Mesothelial cell of epicardium (in vitro differentiated cells): ENCODE measurements at regions not wholly inside any gene's neighbourhood (a gene's known extent, or its start where the extent isn't known, plus 50 kb on each side); places are given as distances from the start of the nearest gene placed in this dataset.

Experiments used
- DNase-seq, 2 experiments: peaks; one replicate each; pipeline ENCODE4 v3.0.0; 2021; ENCODE audit warnings: low spot score in 2 of 2; ENCODE audit not compliant: unreplicated experiment in 2 of 2
- H3K27ac Mint-ChIP-seq: 2 replicates; pipeline ENCODE4 v1.8.0; 2021; ENCODE audit warnings: mixed read lengths
- H3K27me3 Mint-ChIP-seq: 2 replicates; pipeline ENCODE4 v1.8.0; 2021; ENCODE audit warnings: low read depth, mixed read lengths
- H3K36me3 Mint-ChIP-seq: 2 replicates; pipeline ENCODE4 v1.8.0; 2021; ENCODE audit warnings: mixed read lengths
- H3K4me1 Mint-ChIP-seq: 2 replicates; pipeline ENCODE4 v1.8.0; 2021; ENCODE audit warnings: mixed read lengths
- H3K4me3 Mint-ChIP-seq: 2 replicates; pipeline ENCODE4 v1.8.0; 2021; ENCODE audit warnings: mild to moderate bottlenecking, moderate library complexity, mixed read lengths
- H3K9me3 Mint-ChIP-seq: 2 replicates; pipeline ENCODE4 v1.8.0; 2021; ENCODE audit warnings: mixed read lengths
- TF ChIP-seq, protein P1 (sequence below): fragments of 200-600 bp; sonication (generic); IDR thresholded peaks from one replicate; pipeline ENCODE4 v1.5.0; 2021; ENCODE audit warnings: antibody characterized with exemption; ENCODE audit not compliant: unreplicated experiment

DNA sequence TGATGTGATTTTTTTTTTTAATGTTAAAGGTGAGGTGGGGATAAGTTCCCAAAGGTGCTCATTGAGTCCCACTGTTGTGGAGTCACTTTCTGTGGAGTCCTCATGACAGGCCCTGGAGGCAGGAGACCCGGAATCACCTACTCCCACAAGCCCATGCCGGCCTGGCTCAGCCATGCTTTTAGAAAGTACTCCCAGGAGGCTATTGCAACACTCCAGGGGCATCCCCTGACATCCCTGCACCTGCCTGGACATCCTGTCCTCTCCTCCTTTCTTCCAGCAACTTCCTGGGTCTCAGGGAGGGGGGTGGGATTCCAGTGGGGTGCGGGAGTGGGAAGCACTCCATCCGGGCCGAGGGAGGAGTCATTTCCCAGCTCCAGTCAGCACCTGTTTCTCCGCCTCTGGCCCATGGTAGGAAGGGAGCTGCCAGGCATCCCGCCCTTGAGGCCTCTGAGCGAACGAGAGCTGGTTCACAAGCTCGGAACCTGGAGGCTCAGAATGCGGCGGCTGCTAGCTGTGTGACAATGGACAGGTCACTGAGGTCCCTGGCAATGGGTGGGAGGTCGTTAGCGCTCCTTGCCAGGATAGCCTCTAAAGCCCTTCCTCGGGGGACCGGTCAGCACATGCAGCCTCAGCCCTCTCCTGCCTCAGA is 163.9 kb upstream of the ID2 start:
- no peak for DNase-seq
- TF ChIP-seq, protein P1, sequence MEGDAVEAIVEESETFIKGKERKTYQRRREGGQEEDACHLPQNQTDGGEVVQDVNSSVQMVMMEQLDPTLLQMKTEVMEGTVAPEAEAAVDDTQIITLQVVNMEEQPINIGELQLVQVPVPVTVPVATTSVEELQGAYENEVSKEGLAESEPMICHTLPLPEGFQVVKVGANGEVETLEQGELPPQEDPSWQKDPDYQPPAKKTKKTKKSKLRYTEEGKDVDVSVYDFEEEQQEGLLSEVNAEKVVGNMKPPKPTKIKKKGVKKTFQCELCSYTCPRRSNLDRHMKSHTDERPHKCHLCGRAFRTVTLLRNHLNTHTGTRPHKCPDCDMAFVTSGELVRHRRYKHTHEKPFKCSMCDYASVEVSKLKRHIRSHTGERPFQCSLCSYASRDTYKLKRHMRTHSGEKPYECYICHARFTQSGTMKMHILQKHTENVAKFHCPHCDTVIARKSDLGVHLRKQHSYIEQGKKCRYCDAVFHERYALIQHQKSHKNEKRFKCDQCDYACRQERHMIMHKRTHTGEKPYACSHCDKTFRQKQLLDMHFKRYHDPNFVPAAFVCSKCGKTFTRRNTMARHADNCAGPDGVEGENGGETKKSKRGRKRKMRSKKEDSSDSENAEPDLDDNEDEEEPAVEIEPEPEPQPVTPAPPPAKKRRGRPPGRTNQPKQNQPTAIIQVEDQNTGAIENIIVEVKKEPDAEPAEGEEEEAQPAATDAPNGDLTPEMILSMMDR = no peak
- Mint-ChIP-seq H3K36me3 (no peaks in the 10 kb centered on the region), H3K27ac (no peak overlapping the region), H3K4me3 (no peak overlapping the region), H3K4me1 (no peaks in the 10 kb centered on the region), H3K9me3 (no peaks in the 10 kb centered on the region), H3K27me3 (no peaks in the 10 kb centered on the region)

DNA sequence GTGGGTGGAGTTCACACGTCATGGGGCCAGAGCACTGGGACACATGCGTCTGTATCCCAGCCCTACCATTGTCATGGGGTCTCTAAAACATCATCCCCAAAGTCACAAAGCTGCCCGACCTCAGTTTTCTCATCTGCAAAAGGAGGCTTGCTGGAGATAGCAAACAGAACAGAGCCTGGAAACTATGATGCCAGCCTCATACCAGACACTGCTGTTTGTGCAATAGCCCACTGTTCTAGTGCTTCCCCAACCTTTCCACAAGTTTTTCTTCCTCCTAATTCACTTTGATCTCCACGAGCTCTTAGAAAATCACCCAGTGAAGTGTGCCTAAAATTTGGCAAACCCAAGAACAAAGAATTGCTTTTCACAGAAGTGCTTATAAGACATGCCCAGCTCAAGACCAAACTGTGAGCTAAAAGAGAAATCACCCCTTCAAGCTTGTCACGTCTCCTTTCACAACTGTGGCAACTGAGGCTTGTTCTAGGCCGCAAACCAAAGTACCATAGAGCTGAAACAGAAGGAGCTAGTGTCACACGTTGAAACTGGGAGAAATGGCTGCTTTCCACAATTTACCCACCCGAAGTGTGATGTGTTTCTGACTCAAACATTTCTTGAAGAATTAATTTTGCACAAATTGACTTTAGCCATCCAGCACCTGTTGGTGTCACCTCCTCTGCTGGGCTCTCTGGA is 162.7 kb upstream of the ID2 start:
- no peak overlapping the region for H3K4me3 Mint-ChIP-seq
- no peaks in the 10 kb centered on the region for H3K27me3 Mint-ChIP-seq
- H3K36me3 Mint-ChIP-seq = no peaks in the 10 kb centered on the region
- no peak overlapping the region for H3K27ac Mint-ChIP-seq
- no peaks in the 10 kb centered on the region for H3K9me3 Mint-ChIP-seq
- no peaks in the 10 kb centered on the region for H3K4me1 Mint-ChIP-seq
- no peak for DNase-seq
- TF ChIP-seq, protein P1 = no peak

DNA sequence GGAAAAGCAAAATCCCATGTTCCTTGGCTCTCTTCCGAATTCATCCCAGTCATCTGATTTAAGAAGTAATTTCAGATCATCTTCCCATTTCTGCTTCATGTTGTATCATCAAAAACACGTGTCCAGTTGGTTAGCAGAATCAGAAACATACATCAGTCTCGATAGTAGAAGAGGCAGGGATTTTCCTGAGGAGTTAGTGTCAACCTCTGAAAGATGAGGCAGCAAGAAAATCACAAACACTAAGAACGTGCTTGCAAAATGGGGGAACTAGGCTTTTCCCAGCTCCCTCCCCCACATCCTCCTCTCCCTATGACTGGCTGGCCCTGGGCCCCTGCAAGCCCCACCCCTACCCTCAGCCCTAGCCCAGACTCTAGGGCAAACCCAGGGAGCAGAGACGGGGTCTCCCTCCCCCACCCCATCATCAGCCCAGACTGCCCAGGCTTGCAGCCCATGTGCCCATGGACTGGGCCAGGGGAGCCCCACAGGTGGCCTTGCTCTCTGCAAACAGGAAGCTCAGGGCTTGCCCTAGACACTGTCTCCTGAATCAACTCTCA is 161.0 kb upstream of the ID2 start:
- TF ChIP-seq, protein P1 = no peak

DNA sequence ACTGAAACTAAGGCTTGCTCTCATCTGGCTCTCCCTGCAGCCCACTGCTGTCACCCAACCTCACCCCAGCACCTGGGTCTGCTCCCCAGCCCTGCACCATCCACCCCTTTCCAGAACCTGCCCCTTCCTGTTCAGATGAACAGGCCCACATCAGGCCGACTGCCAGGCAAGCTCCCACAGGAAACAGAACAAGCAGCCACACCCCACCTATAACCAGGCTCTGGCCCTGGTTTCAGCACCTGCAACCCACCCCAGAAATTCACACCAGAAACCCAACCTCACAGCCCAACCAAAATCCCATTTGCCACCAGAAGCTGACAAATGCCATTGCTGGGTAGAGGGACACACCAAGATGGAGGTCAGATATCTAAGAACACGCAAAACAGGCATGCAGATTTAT is 159.2 kb upstream of the ID2 start:
- H3K4me1 Mint-ChIP-seq = peaks cover 16% of the 10 kb centered on the region
- no peak overlapping the region for H3K27ac Mint-ChIP-seq
- H3K27me3 Mint-ChIP-seq = no peaks in the 10 kb centered on the region
- H3K4me3 Mint-ChIP-seq = no peak overlapping the region
- no peaks in the 10 kb centered on the region for H3K36me3 Mint-ChIP-seq
- H3K9me3 Mint-ChIP-seq = no peaks in the 10 kb centered on the region
- TF ChIP-seq, protein P1 = no peak
- DNase-seq = no peak

More for the DNA sequence above, 161.0 kb upstream of the ID2 start:
- Mint-ChIP-seq H3K4me1 (peaks cover 6% of the 10 kb centered on the region), H3K9me3 (no peaks in the 10 kb centered on the region), H3K27me3 (no peaks in the 10 kb centered on the region), H3K27ac (no peak overlapping the region), H3K36me3 (no peaks in the 10 kb centered on the region), H3K4me3 (no peak overlapping the region)
- DNase-seq = no peak

DNA sequence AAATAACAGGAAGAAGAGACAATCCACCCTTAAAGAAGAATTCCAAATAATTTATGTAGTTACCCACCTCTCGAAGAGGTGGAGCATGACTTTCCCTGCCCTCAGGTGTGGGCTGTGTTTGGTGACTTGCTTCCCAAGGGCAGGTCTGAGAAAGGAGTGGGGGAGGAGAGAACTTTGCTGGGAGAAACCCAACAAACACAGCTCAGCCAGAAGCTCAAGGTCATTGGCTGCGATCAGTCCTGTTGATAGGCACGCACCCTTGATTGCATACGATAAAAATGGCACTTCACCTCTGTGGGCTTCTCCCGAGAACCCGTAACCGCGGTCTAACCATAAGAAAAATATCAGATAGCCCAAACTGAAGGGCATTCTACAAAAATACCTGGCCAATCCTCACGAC is 157.5 kb upstream of the ID2 start:
- H3K9me3 Mint-ChIP-seq = no peaks in the 10 kb centered on the region
- H3K4me3 Mint-ChIP-seq = no peak overlapping the region
- DNase-seq = no peak
- H3K27me3 Mint-ChIP-seq = no peaks in the 10 kb centered on the region
- peaks cover 16% of the 10 kb centered on the region for H3K4me1 Mint-ChIP-seq
- TF ChIP-seq, protein P1 = no peak
- H3K27ac Mint-ChIP-seq = no peak overlapping the region
- H3K36me3 Mint-ChIP-seq = no peaks in the 10 kb centered on the region
